NCI-H2227 treated with DMSO at 0.1 percent for 48 hours (cell line): ENCODE measurements at regions not wholly inside any gene's neighbourhood (a gene's known extent, or its start where the extent isn't known, plus 50 kb on each side); places are given as distances from the start of the nearest gene placed in this dataset.
A peak's percentile ranks its signal among the peaks of the same experiment; 100 is the strongest.
"Not testable (repeated sequence)": the region's sequence is repeated elsewhere in the genome, so short reads cannot be mapped to it uniquely, and the experiment has no call there.

ENCODE experiments used
- DNase-seq: peaks from one replicate; lab custom pipeline; 2025; lab: John Stamatoyannopoulos, UW

GRCh38 chr7:15049157-15049556 is 146.6 kb upstream of the DGKB start:
- no peak for DNase-seq

DNA sequence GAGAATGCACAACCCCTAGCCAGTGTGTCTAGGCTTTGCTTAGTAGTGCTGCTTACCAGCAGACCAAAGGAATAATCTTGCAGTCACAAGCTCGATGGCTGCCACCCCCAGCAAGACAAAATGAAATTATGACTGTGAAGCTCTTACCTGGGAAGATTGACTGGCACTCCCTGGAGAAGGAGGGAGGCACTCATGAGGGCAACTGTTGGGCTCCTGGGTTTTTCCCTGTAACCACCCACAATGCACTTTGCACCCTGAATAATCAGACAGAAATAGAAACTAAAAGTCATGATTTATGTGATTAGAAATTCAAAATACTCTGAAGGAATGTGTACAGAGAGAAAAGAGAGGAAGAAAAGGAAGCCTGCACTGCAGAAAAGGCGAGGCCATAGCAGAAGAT is 144.3 kb upstream of the DGKB start:
- DNase-seq = no peak

DNA sequence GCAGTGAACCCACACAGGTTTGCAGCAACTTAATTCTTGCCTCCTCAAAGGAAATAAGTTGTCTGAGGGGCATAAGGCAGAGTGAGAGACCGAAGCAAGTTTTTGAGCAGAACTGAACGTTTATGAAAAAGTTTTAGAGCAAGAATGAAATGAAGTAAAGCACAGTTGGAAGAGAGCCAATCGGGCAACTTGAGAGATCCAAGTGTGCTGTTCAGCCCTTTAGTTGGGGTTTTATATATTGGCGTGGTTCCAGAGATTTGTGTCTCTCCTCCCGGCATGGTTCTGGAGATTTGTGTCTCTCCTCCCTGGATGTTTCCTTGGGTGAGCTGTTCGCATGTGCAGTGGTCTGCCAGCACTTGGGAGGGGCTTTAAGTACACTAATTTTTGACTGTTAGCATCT is 141.4 kb upstream of the DGKB start:
- DNase-seq = no peak

- no peak for DNase-seq
Measured at GRCh38 chr7:15042285-15043065, 139.9 kb upstream of the DGKB start.

- DNase-seq = no peak
Measured at GRCh38 chr7:15041226-15041625, 138.7 kb upstream of the DGKB start.

DNA sequence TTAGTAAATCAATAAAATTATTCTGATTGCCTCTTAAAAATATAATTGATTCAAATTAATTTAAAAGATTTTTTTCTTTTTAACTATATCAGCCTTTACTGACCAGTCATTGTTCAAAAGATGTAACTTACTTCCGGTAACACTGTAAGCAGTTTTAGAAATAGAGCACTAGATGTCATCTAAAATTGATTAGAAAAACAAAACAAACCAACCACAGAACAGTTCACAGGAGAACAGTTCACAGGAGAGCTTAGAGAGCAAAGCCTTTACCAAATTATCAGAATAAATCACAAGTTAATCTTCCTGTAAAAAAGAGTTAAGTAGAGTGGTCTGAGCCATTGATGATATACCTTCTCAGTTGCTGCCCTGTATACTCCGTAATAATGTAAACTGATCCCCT is 133.3 kb upstream of the DGKB start:
- DNase-seq = no peak

DNA sequence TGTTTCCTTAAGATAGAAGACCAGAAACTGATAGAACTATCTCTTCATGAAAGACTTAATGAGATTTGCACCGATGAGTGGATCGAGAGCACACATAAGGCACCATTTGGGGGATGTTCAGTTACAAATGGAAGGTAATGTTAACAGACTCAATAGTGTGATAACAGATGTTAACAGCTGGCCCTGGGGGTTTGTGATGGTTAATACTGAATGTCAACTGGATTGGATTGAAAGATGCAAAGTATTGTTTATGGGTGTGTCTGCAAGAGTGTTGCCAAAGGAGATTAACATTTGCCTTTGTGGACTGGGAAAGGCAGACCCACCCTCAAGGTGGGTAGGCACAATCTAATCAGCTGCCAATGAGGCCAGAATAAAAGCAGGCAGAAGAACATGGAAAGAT is 130.5 kb upstream of the DGKB start:
- DNase-seq = no peak

- no peak for DNase-seq
Measured at GRCh38 chr7:15018981-15019380, 116.4 kb upstream of the DGKB start.

- DNase-seq = no peak
Measured at GRCh38 chr7:15016766-15017165, 114.2 kb upstream of the DGKB start.

- DNase-seq = no peak
Measured at GRCh38 chr7:15016315-15016667, 113.7 kb upstream of the DGKB start.

- peak; percentile 75 for DNase-seq
Measured at GRCh38 chr7:15015545-15016314, 113.2 kb upstream of the DGKB start.

GRCh38 chr7:15012135-15012534 is 109.6 kb upstream of the DGKB start:
- DNase-seq = no peak

DNA sequence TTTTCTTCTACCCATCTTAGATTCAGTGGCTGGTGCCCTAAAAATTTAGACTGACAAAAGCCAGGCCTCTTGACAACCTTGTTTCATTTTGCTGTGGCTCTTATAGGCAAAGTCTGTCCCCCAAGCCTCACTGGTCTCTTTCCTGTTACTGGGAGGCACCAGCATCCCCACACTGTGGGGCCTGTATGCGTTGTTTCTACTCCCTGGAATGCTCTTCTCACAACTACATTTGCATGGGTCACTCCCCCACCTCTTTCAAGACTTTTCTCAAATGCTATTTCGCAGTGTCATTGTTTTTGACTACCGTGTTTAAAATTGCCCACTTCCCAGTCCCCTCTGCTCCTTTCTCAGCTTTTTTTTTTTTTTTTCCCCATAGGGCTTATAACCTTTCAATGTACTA is 108.7 kb upstream of the DGKB start:
- no peak for DNase-seq

- no peak for DNase-seq
Measured at GRCh38 chr7:15007507-15007906, 105.0 kb upstream of the DGKB start.

GRCh38 chr7:15005672-15006071 is 103.1 kb upstream of the DGKB start:
- DNase-seq = no peak

- DNase-seq = no peak
Measured at GRCh38 chr7:15000157-15000556, 97.6 kb upstream of the DGKB start.

GRCh38 chr7:14999331-14999730 is 96.8 kb upstream of the DGKB start:
- DNase-seq = no peak

- DNase-seq = no peak
Measured at GRCh38 chr7:14995774-14996173, 93.2 kb upstream of the DGKB start.

GRCh38 chr7:14988941-14989340 is 86.4 kb upstream of the DGKB start:
- DNase-seq = no peak

DNA sequence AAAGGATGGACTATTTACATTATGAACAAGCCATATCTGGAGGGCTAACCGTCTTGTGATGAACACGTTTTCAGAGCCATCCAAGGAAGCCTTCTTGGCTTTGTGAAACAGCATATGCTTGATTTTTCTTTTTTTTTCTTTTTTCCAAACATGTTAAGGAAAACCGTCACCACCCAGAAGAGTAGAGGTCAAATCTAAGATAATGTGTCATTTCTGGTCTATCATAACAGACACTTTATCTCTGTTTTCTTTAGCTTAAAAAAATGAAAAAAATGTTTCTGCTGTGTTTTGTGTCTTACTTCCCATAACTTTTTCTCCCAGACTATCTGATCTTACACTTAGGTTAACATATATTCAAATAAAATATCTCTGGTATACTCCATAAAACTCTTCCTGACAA is 76.1 kb upstream of the DGKB start:
- no peak for DNase-seq

DNA sequence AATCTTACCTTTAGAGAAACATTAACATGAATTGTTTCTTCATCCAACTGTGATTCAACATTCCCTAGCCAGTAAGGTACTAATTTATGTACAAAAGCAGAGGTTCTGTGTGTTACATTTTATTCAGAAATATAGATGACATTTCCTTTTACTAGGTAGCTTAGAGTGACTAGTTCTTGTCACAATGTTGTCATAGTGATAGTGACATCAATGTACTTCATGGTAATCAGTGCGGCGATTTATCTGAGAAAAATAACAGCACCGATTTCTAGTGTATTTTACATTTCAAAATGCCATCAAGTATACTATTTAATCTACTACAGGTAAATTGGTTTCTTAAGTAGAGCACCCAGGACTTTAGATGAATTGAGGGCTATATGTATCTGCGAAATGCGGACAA is 72.1 kb upstream of the DGKB start:
- no peak for DNase-seq

- DNase-seq = no peak
Measured at GRCh38 chr7:14973712-14974428, 71.3 kb upstream of the DGKB start.

DNA sequence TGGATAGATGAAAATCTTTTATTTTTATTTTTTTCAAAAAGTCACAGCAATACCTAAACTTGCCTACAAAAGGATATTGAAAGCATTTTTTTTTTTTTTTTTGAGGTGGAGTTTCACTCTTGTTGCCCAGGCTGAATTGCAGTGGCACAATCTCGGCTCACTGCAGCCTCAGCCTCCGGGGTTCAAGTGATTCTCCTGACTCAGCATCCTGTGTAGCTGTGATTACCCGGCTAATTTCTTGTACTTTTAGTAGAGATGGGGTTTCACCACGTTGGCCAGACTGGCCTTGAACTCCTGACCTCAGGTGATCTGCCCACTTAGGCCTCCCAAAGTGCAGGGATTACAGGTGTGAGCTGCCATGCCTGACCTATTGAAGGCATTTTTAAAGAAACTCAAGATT is 69.1 kb upstream of the DGKB start:
- not testable (repeated sequence) for DNase-seq
